ENCODE measurements at regions not wholly inside any gene's neighbourhood (a gene's known extent, or its start where the extent isn't known, plus 50 kb on each side); places are given as distances from the start of the nearest gene placed in this dataset.
"Not testable (repeated sequence)": the region's sequence is repeated elsewhere in the genome, so short reads cannot be mapped to it uniquely, and the experiment has no call there.

DNA sequence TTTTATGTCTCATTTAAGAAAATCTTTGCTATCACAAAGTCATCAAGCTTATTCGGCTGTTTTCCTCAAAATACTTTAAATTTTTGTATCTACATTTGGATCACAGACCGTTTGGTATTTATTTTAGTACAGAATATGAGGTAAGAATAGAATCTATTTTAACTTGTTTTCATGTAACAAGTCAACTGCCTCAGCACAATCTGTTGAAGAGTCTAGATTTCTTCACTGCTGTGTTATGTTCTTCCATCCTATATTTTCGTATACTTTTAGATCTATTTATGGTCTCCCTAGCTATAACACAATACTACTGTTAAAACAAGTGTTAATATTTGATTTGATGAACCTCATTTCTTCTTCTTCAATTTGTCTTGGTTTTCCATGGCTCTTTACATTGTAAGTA, 61.6 kb upstream of the SGCG start:
- Histone ChIP-seq H3K4me1 (no peaks in the 10 kb centered on the region), H3K36me3 (no peaks in the 10 kb centered on the region), H3K27me3 (no peaks in the 10 kb centered on the region), H3K9me3 (no peaks in the 10 kb centered on the region), H3K4me3 (no peak overlapping the region), H3K27ac (no peak overlapping the region)
- DNase-seq (ENCODE audit: low spot score in 2 of 2), result no peak
- intact Hi-C loops (cut with DNase I; ENCODE audit: low total_unique reads), result no loop called here
- TF ChIP-seq, protein P1, sequence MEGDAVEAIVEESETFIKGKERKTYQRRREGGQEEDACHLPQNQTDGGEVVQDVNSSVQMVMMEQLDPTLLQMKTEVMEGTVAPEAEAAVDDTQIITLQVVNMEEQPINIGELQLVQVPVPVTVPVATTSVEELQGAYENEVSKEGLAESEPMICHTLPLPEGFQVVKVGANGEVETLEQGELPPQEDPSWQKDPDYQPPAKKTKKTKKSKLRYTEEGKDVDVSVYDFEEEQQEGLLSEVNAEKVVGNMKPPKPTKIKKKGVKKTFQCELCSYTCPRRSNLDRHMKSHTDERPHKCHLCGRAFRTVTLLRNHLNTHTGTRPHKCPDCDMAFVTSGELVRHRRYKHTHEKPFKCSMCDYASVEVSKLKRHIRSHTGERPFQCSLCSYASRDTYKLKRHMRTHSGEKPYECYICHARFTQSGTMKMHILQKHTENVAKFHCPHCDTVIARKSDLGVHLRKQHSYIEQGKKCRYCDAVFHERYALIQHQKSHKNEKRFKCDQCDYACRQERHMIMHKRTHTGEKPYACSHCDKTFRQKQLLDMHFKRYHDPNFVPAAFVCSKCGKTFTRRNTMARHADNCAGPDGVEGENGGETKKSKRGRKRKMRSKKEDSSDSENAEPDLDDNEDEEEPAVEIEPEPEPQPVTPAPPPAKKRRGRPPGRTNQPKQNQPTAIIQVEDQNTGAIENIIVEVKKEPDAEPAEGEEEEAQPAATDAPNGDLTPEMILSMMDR (IDR thresholded peaks at IDR 0.05), result no peak
- TF ChIP-seq POLR2A (IDR thresholded peaks at IDR 0.05) (no peak), POLR2AphosphoS5 (IDR thresholded peaks at IDR 0.05) (no peak)

DNA sequence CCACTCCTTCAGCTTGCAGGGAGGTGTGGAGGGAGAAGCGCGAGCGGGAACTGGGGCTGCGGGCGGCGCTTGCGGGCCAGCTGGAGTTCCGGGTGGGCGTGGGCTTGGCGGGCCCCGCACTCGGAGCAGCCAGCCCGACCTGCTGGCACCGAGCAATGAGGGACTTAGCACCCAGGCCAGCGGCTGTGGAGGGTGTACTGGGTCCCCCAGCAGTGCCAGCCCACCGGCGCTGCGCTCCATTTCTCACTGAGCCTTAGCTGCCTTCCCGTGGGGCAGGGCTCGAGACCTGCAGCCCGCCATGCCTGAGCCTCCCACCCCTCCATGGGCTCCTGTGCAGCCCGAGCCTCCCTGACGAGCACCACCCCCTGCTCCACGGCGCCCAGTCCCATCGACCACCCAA, 53.2 kb upstream of the SGCG start:
- H3K4me3 ChIP-seq; H3K36me3 ChIP-seq; H3K27me3 ChIP-seq; intact Hi-C loops (cut with DNase I; ENCODE audit: low total_unique reads); H3K9me3 ChIP-seq; DNase-seq (ENCODE audit: low spot score in 2 of 2); H3K4me1 ChIP-seq; H3K27ac ChIP-seq: not testable (repeated sequence)

DNA sequence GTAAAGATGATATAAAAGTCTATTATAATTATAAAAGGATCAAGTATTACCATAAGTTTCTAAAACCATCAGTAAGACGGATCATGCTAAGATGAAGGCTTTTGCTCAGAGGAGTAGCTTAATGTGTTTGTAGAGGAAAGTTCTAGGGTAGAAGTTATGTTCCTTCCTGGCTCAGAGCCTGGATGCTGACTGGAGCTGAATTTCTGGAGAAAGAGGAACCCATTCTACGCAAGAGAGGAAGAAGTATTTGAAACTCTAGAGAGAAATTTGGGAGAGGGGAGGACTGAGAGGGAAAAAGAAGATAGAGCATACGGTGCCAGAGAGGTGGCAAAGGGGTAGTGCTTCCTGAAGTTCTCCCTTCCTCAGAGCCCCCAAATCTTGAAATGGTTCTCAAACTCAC, 51.4 kb upstream of the SGCG start:
- H3K4me3 ChIP-seq, result no peak overlapping the region
- no peaks in the 10 kb centered on the region for H3K27me3 ChIP-seq
- no peak for TF ChIP-seq POLR2AphosphoS5 (IDR thresholded peaks at IDR 0.05)
- H3K36me3 ChIP-seq, result no peaks in the 10 kb centered on the region
- no peaks in the 10 kb centered on the region for H3K9me3 ChIP-seq
- H3K27ac ChIP-seq, result no peak overlapping the region
- no peak for DNase-seq (ENCODE audit: low spot score in 2 of 2)
- no peaks in the 10 kb centered on the region for H3K4me1 ChIP-seq
- intact Hi-C loops (cut with DNase I; ENCODE audit: low total_unique reads), result no loop called here
